ENCODE measurements at regions not wholly inside any gene's neighbourhood (a gene's known extent, or its start where the extent isn't known, plus 50 kb on each side); places are given as distances from the start of the nearest gene placed in this dataset.

GRCh38 chr1:5722635-5723164 lies 269.5 kb downstream of the NPHP4 start:
- H3K36me3 ChIP-seq (ENCODE audit: control insufficient read depth in 2 of 3, insufficient read depth in 3 of 3, low read length in 3 of 3), result no peaks in the 10 kb centered on the region
- H3K4me1 ChIP-seq (ENCODE audit: control insufficient read depth in 2 of 3, insufficient read depth in 2 of 3, low read depth in 1 of 3, low read length in 3 of 3), result no peaks in the 10 kb centered on the region
- no peaks in the 10 kb centered on the region for H3K27me3 ChIP-seq (ENCODE audit: control insufficient read depth, insufficient read depth, low read length)
- no peak for TF ChIP-seq CTCF (IDR thresholded peaks at IDR 0.05; ENCODE audit: borderline replicate concordance, extremely low read depth, insufficient read depth)
- no peak overlapping the region for H3K9ac ChIP-seq (ENCODE audit: low read length in 3 of 3)
- intact Hi-C loops (cut with DNase I), result no loop called here
- H3K4me3 ChIP-seq (ENCODE audit: low read length in 3 of 3), result no peak overlapping the region
- no peak overlapping the region for H3K27ac ChIP-seq (ENCODE audit: low read depth in 2 of 2, low read length in 2 of 2)
- no peak for DNase-seq
- no peak for FAIRE-seq
- H3K9me3 ChIP-seq (ENCODE audit: control insufficient read depth in 2 of 3, insufficient read depth in 1 of 3, low read length in 3 of 3), result no peaks in the 10 kb centered on the region

DNA sequence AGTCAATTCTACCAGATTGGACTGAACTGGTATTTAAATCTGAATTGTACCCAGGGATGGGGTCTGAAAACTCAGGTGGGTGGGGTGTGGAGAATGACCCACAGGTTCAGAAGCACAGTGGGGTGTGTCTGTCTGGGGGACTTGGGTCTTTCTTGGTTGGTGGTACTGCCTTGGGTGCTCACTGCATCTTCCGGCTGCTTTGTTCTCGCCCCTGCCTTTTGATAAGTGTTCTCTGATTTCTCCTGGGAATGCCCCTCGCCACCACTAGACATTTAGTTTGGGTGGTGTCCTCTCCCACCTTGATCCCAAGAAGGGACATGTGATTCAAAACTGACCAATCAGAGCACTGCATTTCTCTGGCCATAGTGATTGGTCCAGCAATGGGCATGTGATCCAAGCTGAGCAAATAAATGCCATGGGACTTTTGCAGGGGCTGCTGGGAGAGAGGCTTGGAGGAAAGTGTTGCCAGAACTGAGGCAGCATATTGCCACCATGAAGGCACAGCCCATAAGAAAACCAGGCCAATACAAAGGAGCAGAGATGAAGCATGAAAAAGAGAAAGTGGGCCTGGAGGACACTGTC lies 270.5 kb downstream of the NPHP4 start:
- Histone ChIP-seq H3K27ac (ENCODE audit: low read depth in 2 of 2, low read length in 2 of 2) (no peak overlapping the region), H3K36me3 (ENCODE audit: control insufficient read depth in 2 of 3, insufficient read depth in 3 of 3, low read length in 3 of 3) (no peaks in the 10 kb centered on the region), H3K4me3 (ENCODE audit: low read length in 3 of 3) (no peak overlapping the region), H3K4me1 (ENCODE audit: control insufficient read depth in 2 of 3, insufficient read depth in 2 of 3, low read depth in 1 of 3, low read length in 3 of 3) (no peaks in the 10 kb centered on the region), H3K9ac (ENCODE audit: low read length in 3 of 3) (no peak overlapping the region), H3K9me3 (ENCODE audit: control insufficient read depth in 2 of 3, insufficient read depth in 1 of 3, low read length in 3 of 3) (no peaks in the 10 kb centered on the region), H3K27me3 (ENCODE audit: control insufficient read depth, insufficient read depth, low read length) (no peaks in the 10 kb centered on the region)
- TF ChIP-seq CTCF (IDR thresholded peaks at IDR 0.05; ENCODE audit: borderline replicate concordance, extremely low read depth, insufficient read depth), result no peak
- intact Hi-C loops (cut with DNase I), result no loop called here
- FAIRE-seq (no peak), DNase-seq (no peak)

DNA sequence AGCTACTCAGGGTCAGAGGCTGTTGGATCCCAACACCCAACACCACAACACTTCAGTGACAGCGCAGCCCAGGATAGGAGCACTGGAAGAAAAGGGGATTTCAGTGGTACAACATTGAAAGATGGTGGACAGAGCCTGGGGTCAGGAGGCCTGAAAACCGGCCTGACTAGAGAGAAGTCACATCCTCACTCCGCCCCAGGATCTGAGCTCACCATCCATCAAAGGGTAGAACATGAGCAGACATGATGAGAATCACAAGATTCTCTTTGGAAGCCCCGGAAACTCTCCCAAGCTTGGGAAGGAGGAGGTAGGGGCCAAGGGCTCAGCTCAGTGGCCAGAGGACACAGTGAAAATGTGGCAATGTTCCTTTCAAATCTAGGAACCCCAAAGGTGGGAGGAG lies 271.3 kb downstream of the NPHP4 start:
- H3K27me3 ChIP-seq (ENCODE audit: control insufficient read depth, insufficient read depth, low read length), result no peaks in the 10 kb centered on the region
- no peak overlapping the region for H3K9ac ChIP-seq (ENCODE audit: low read length in 3 of 3)
- no peak overlapping the region for H3K4me3 ChIP-seq (ENCODE audit: low read length in 3 of 3)
- H3K4me1 ChIP-seq (ENCODE audit: control insufficient read depth in 2 of 3, insufficient read depth in 2 of 3, low read depth in 1 of 3, low read length in 3 of 3), result no peaks in the 10 kb centered on the region
- intact Hi-C loops (cut with DNase I), result no loop called here
- H3K36me3 ChIP-seq (ENCODE audit: control insufficient read depth in 2 of 3, insufficient read depth in 3 of 3, low read length in 3 of 3), result no peaks in the 10 kb centered on the region
- DNase-seq, result no peak
- FAIRE-seq, result no peak
- no peak overlapping the region for H3K27ac ChIP-seq (ENCODE audit: low read depth in 2 of 2, low read length in 2 of 2)
- TF ChIP-seq CTCF (IDR thresholded peaks at IDR 0.05; ENCODE audit: borderline replicate concordance, extremely low read depth, insufficient read depth), result no peak
- peaks cover 0 to under 1% (median under 1%) of the 10 kb centered on the region in 3 donors for H3K9me3 ChIP-seq (ENCODE audit: control insufficient read depth in 2 of 3, insufficient read depth in 1 of 3, low read length in 3 of 3)

GRCh38 chr1:5720484-5720883 lies 271.7 kb downstream of the NPHP4 start:
- no peak for DNase-seq
- Histone ChIP-seq H3K4me3 (ENCODE audit: low read length in 3 of 3) (no peak overlapping the region), H3K4me1 (ENCODE audit: control insufficient read depth in 2 of 3, insufficient read depth in 2 of 3, low read depth in 1 of 3, low read length in 3 of 3) (no peaks in the 10 kb centered on the region), H3K36me3 (ENCODE audit: control insufficient read depth in 2 of 3, insufficient read depth in 3 of 3, low read length in 3 of 3) (no peaks in the 10 kb centered on the region), H3K27ac (ENCODE audit: low read depth in 2 of 2, low read length in 2 of 2) (no peak overlapping the region), H3K27me3 (ENCODE audit: control insufficient read depth, insufficient read depth, low read length) (no peaks in the 10 kb centered on the region), H3K9ac (ENCODE audit: low read length in 3 of 3) (no peak overlapping the region), H3K9me3 (ENCODE audit: control insufficient read depth in 2 of 3, insufficient read depth in 1 of 3, low read length in 3 of 3) (peaks cover 0 to 4% (median 4%) of the 10 kb centered on the region in 3 donors)
- intact Hi-C loops (cut with DNase I), result no loop called here
- FAIRE-seq, result no peak
- no peak for TF ChIP-seq CTCF (IDR thresholded peaks at IDR 0.05; ENCODE audit: borderline replicate concordance, extremely low read depth, insufficient read depth)
